ENCODE measurements at regions not wholly inside any gene's neighbourhood (a gene's known extent, or its start where the extent isn't known, plus 50 kb on each side); places are given as distances from the start of the nearest gene placed in this dataset.
A peak's percentile ranks its signal among the peaks of the same experiment; 100 is the strongest.

- no peak overlapping the region for H3K4me3 Mint-ChIP-seq (ENCODE audit: unreplicated experiment)
- intact Hi-C loops (cut with micrococcal nuclease), result no loop called here
- H3K9me3 Mint-ChIP-seq (ENCODE audit: unreplicated experiment), result no peaks in the 10 kb centered on the region
- no peaks in the 10 kb centered on the region for H3K4me1 Mint-ChIP-seq (ENCODE audit: insufficient read depth, unreplicated experiment)
- CTCF ChIA-PET, result interaction anchor here (0.7 kb wide), 1 partner anchor 137 kb away, joined by 3 read pairs; no protein-coding TSS in a partner anchor
- DNase-seq (ENCODE audit: unreplicated experiment), result no peak
- H3K27ac Mint-ChIP-seq (ENCODE audit: low read depth, unreplicated experiment), result no peak overlapping the region
- TF ChIP-seq CTCF (IDR thresholded peaks at IDR 0.05; ENCODE audit: unreplicated experiment), result no peak
- BruUV-seq (replicated peaks), result no TSS peak
- no peaks in the 10 kb centered on the region for H3K36me3 Mint-ChIP-seq (ENCODE audit: insufficient read depth, unreplicated experiment)
- no peaks in the 10 kb centered on the region for H3K27me3 Mint-ChIP-seq (ENCODE audit: insufficient read depth, unreplicated experiment)
- POLR2A ChIA-PET, result no interaction called here
Observed at GRCh38 chr2:187985923-187986322, 305.8 kb upstream of the GULP1 start.

GRCh38 chr2:187986390-187987105, 305.1 kb upstream of the GULP1 start:
- Mint-ChIP-seq H3K36me3 (ENCODE audit: insufficient read depth, unreplicated experiment) (no peaks in the 10 kb centered on the region), H3K4me1 (ENCODE audit: insufficient read depth, unreplicated experiment) (no peaks in the 10 kb centered on the region), H3K9me3 (ENCODE audit: unreplicated experiment) (no peaks in the 10 kb centered on the region), H3K27me3 (ENCODE audit: insufficient read depth, unreplicated experiment) (no peaks in the 10 kb centered on the region), H3K27ac (ENCODE audit: low read depth, unreplicated experiment) (no peak overlapping the region), H3K4me3 (ENCODE audit: unreplicated experiment) (no peak overlapping the region)
- DNase-seq (ENCODE audit: unreplicated experiment), result no peak
- ChIA-PET POLR2A (no interaction called here), CTCF (interaction anchor here (0.7 to 1.3 kb wide), 3 partner anchors 138 to 976 kb away, joined by 3 to 5 read pairs (median 3); no protein-coding TSS in a partner anchor)
- no peak for TF ChIP-seq CTCF (IDR thresholded peaks at IDR 0.05; ENCODE audit: unreplicated experiment)
- intact Hi-C loops (cut with micrococcal nuclease), result no loop called here
- BruUV-seq (replicated peaks), result no TSS peak

- H3K27ac Mint-ChIP-seq (ENCODE audit: low read depth, unreplicated experiment), result no peak overlapping the region
- intact Hi-C loops (cut with micrococcal nuclease), result no loop called here
- POLR2A ChIA-PET, result no interaction called here
- no peak for TF ChIP-seq CTCF (IDR thresholded peaks at IDR 0.05; ENCODE audit: unreplicated experiment)
- H3K27me3 Mint-ChIP-seq (ENCODE audit: insufficient read depth, unreplicated experiment), result no peaks in the 10 kb centered on the region
- no peaks in the 10 kb centered on the region for H3K9me3 Mint-ChIP-seq (ENCODE audit: unreplicated experiment)
- DNase-seq (ENCODE audit: unreplicated experiment), result no peak
- CTCF ChIA-PET, result no interaction called here
- no TSS peak for BruUV-seq (replicated peaks)
- H3K4me1 Mint-ChIP-seq (ENCODE audit: insufficient read depth, unreplicated experiment), result no peaks in the 10 kb centered on the region
- no peak overlapping the region for H3K4me3 Mint-ChIP-seq (ENCODE audit: unreplicated experiment)
- no peaks in the 10 kb centered on the region for H3K36me3 Mint-ChIP-seq (ENCODE audit: insufficient read depth, unreplicated experiment)
Observed at GRCh38 chr2:187988348-187988747, 303.3 kb upstream of the GULP1 start.

- intact Hi-C loops (cut with micrococcal nuclease), result no loop called here
- Mint-ChIP-seq H3K27ac (ENCODE audit: low read depth, unreplicated experiment) (no peak overlapping the region), H3K9me3 (ENCODE audit: unreplicated experiment) (no peaks in the 10 kb centered on the region), H3K4me1 (ENCODE audit: insufficient read depth, unreplicated experiment) (no peaks in the 10 kb centered on the region), H3K36me3 (ENCODE audit: insufficient read depth, unreplicated experiment) (no peaks in the 10 kb centered on the region), H3K27me3 (ENCODE audit: insufficient read depth, unreplicated experiment) (no peaks in the 10 kb centered on the region), H3K4me3 (ENCODE audit: unreplicated experiment) (no peak overlapping the region)
- ChIA-PET CTCF (interaction anchor here (0.6 to 0.7 kb wide), 2 partner anchors 278 to 442 kb away, joined by 3 read pairs; no protein-coding TSS in a partner anchor), POLR2A (no interaction called here)
- peak; percentile 27 for DNase-seq (ENCODE audit: unreplicated experiment)
- no TSS peak for BruUV-seq (replicated peaks)
- TF ChIP-seq CTCF (IDR thresholded peaks at IDR 0.05; ENCODE audit: unreplicated experiment), result no peak
Observed at GRCh38 chr2:187989925-187990623, 301.6 kb upstream of the GULP1 start.

Measured in MCF 10A (cell line).